ENCODE measurements at regions not wholly inside any gene's neighbourhood (a gene's known extent, or its start where the extent isn't known, plus 50 kb on each side); places are given as distances from the start of the nearest gene placed in this dataset.

DNA sequence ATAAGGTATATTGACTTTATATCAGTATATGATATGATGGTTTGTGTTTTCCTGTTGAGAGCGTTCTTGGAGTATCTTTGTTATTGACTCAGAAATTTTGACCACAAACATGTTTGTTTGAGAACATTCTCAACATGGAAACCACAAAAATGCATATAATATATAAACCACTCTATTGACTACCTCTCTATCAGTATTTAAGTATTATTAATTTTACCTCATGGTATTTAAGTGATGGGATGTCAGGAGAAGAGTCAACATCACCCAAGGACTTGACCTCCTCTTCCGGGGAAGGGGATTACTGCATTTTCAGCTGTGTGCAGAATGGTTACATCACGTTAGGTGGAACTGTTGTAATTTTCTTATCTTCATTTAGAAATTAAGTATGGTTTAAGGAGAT lies 54.3 kb upstream of the PUDP start:
- H3K9ac ChIP-seq (ENCODE audit: low read length), result no peak overlapping the region
- no peak overlapping the region for H2AFZ ChIP-seq (ENCODE audit: low read depth, low read length)
- TF ChIP-seq, protein P1, sequence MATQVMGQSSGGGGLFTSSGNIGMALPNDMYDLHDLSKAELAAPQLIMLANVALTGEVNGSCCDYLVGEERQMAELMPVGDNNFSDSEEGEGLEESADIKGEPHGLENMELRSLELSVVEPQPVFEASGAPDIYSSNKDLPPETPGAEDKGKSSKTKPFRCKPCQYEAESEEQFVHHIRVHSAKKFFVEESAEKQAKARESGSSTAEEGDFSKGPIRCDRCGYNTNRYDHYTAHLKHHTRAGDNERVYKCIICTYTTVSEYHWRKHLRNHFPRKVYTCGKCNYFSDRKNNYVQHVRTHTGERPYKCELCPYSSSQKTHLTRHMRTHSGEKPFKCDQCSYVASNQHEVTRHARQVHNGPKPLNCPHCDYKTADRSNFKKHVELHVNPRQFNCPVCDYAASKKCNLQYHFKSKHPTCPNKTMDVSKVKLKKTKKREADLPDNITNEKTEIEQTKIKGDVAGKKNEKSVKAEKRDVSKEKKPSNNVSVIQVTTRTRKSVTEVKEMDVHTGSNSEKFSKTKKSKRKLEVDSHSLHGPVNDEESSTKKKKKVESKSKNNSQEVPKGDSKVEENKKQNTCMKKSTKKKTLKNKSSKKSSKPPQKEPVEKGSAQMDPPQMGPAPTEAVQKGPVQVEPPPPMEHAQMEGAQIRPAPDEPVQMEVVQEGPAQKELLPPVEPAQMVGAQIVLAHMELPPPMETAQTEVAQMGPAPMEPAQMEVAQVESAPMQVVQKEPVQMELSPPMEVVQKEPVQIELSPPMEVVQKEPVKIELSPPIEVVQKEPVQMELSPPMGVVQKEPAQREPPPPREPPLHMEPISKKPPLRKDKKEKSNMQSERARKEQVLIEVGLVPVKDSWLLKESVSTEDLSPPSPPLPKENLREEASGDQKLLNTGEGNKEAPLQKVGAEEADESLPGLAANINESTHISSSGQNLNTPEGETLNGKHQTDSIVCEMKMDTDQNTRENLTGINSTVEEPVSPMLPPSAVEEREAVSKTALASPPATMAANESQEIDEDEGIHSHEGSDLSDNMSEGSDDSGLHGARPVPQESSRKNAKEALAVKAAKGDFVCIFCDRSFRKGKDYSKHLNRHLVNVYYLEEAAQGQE (IDR thresholded peaks at IDR 0.05; ENCODE audit: borderline replicate concordance), result no peak
- TF ChIP-seq MXI1 (conservative IDR thresholded peaks at IDR 0.05; ENCODE audit: poor library complexity, severe bottlenecking), result no peak
- no peak for TF ChIP-seq SMC3 (conservative IDR thresholded peaks at IDR 0.05; ENCODE audit: poor library complexity)
- no peak for TF ChIP-seq EZH2 (IDR thresholded peaks at IDR 0.05; ENCODE audit: borderline replicate concordance, insufficient read depth, low read length, poor library complexity, severe bottlenecking)
- no peak for TF ChIP-seq POLR2AphosphoS5 (IDR thresholded peaks at IDR 0.05)
- no peak for TF ChIP-seq EP300 (conservative IDR thresholded peaks at IDR 0.05; ENCODE audit: poor library complexity, severe bottlenecking)
- TF ChIP-seq TAF1 (IDR thresholded peaks at IDR 0.05; ENCODE audit: low read depth), result no peak
- no peak for TF ChIP-seq CTCF (IDR thresholded peaks at IDR 0.05; ENCODE audit: poor library complexity, severe bottlenecking)
- no peak for TF ChIP-seq RAD21 (conservative IDR thresholded peaks at IDR 0.05)
- H3K27ac ChIP-seq (ENCODE audit: low read length), result no peak overlapping the region
- no peaks in the 10 kb centered on the region for H4K20me1 ChIP-seq (ENCODE audit: insufficient read depth)
- no peaks in the 10 kb centered on the region for H3K9me3 ChIP-seq (ENCODE audit: low read length)
- no peak overlapping the region for H3K4me3 ChIP-seq (ENCODE audit: low read length)
- H3K9me2 ChIP-seq (ENCODE audit: insufficient read depth, low read length), result no peaks in the 10 kb centered on the region
- H3K79me2 ChIP-seq (replicated peaks; ENCODE audit: insufficient read depth, low read length), result no peaks in the 10 kb centered on the region
- no peaks in the 10 kb centered on the region for H3K27me3 ChIP-seq (ENCODE audit: insufficient read depth, low read depth, low read length)
- no peak overlapping the region for H3K4me2 ChIP-seq (ENCODE audit: low read length)
- H3K36me3 ChIP-seq (ENCODE audit: insufficient read depth, low read length), result no peaks in the 10 kb centered on the region
- no peaks in the 10 kb centered on the region for H3F3A ChIP-seq (ENCODE audit: insufficient read depth, low read length, poor library complexity, severe bottlenecking)

- no peaks in the 10 kb centered on the region for H3K27me3 ChIP-seq (ENCODE audit: insufficient read depth, low read depth, low read length)
These were observed 53.5 kb upstream of the PUDP start for GRCh38 chrX:7201496-7201895.

More at GRCh38 chrX:7201496-7201895, 53.5 kb upstream of the PUDP start:
- H3K27ac ChIP-seq (ENCODE audit: low read length), result no peak overlapping the region
- H3K9ac ChIP-seq (ENCODE audit: low read length), result no peak overlapping the region
- no peak overlapping the region for H3K4me2 ChIP-seq (ENCODE audit: low read length)
- no peaks in the 10 kb centered on the region for H3K79me2 ChIP-seq (replicated peaks; ENCODE audit: insufficient read depth, low read length)
- no peaks in the 10 kb centered on the region for H3K9me3 ChIP-seq (ENCODE audit: low read length)
- H3K36me3 ChIP-seq (ENCODE audit: insufficient read depth, low read length), result no peaks in the 10 kb centered on the region
- no peak overlapping the region for H3K4me3 ChIP-seq (ENCODE audit: low read length)
- H2AFZ ChIP-seq (ENCODE audit: low read depth, low read length), result no peak overlapping the region
- no peaks in the 10 kb centered on the region for H3K9me2 ChIP-seq (ENCODE audit: insufficient read depth, low read length)
- no peaks in the 10 kb centered on the region for H3F3A ChIP-seq (ENCODE audit: insufficient read depth, low read length, poor library complexity, severe bottlenecking)
- TF ChIP-seq EZH2 (IDR thresholded peaks at IDR 0.05; ENCODE audit: borderline replicate concordance, insufficient read depth, low read length, poor library complexity, severe bottlenecking) (no peak), SMC3 (conservative IDR thresholded peaks at IDR 0.05; ENCODE audit: poor library complexity) (no peak), POLR2AphosphoS5 (IDR thresholded peaks at IDR 0.05) (no peak), EP300 (conservative IDR thresholded peaks at IDR 0.05; ENCODE audit: poor library complexity, severe bottlenecking) (no peak), MXI1 (conservative IDR thresholded peaks at IDR 0.05; ENCODE audit: poor library complexity, severe bottlenecking) (no peak), TAF1 (IDR thresholded peaks at IDR 0.05; ENCODE audit: low read depth) (no peak), RAD21 (conservative IDR thresholded peaks at IDR 0.05) (no peak), CTCF (IDR thresholded peaks at IDR 0.05; ENCODE audit: poor library complexity, severe bottlenecking) (no peak)
- TF ChIP-seq, protein P1 (IDR thresholded peaks at IDR 0.05; ENCODE audit: borderline replicate concordance), result no peak
- no peaks in the 10 kb centered on the region for H4K20me1 ChIP-seq (ENCODE audit: insufficient read depth)

Data from neural cell (in vitro differentiated cells).